IPS-NIHi11 (cell line): ENCODE measurements at regions not wholly inside any gene's neighbourhood (a gene's known extent, or its start where the extent isn't known, plus 50 kb on each side); places are given as distances from the start of the nearest gene placed in this dataset.
"Not testable (repeated sequence)": the region's sequence is repeated elsewhere in the genome, so short reads cannot be mapped to it uniquely, and the experiment has no call there.

Experiments used
- DNase-seq: peaks from one replicate; pipeline ENCODE4 v3.0.0; 2012; ENCODE audit warnings: mixed read lengths, low spot score

DNA sequence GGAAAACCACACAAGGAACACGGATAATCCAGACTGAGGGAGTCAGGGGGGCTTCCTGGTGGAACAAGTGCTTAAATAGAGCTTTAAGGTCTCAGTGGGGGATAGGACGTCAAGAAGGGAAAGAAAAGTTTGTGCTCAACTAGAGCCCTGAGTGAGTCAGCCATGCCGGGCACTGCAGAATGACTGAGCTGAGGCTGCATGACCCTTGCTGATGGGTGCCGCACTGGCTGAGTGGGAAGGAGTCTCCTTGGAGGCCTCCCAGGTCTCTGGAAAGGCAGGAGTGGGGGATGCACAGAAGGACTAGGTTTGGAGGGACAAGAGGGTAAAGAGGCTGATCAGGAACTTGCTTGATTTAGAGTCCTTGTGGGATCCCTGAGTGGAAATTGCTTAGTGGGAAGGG is 150.3 kb downstream of the RPLP1 start:
- DNase-seq, result no peak

- DNase-seq, result no peak
Measured at GRCh38 chr15:69603369-69604071, 150.9 kb downstream of the RPLP1 start.

GRCh38 chr15:69604072-69604411 is 151.4 kb downstream of the RPLP1 start:
- DNase-seq, result peak; percentile 49

GRCh38 chr15:69606144-69606543 is 153.5 kb downstream of the RPLP1 start:
- DNase-seq, result no peak

- DNase-seq, result peak; percentile 21
Measured at GRCh38 chr15:69606921-69607500, 154.4 kb downstream of the RPLP1 start.

- no peak for DNase-seq
Measured at GRCh38 chr15:69608661-69609060, 156.0 kb downstream of the RPLP1 start.

GRCh38 chr15:69609176-69609575 is 156.6 kb downstream of the RPLP1 start:
- DNase-seq, result no peak

DNA sequence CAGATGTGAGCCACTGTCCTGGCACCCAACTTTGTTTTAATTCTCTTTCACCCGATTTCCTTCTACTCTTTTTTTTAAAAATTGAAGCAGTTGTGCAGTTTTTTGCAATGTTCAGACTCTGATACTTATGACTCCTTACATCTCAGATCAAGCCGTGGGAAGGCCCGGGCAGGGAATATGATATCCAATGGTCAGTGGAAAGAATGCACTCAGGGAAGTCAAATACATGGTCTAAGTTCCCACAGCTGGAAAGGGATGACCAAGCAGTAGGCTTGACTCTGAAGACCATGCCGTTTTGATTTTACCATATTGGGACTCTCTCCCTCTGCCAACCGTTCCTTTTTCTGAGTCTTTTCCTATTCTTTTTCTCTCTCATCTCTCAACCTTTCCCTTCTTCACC is 157.2 kb downstream of the RPLP1 start:
- DNase-seq, result no peak

DNA sequence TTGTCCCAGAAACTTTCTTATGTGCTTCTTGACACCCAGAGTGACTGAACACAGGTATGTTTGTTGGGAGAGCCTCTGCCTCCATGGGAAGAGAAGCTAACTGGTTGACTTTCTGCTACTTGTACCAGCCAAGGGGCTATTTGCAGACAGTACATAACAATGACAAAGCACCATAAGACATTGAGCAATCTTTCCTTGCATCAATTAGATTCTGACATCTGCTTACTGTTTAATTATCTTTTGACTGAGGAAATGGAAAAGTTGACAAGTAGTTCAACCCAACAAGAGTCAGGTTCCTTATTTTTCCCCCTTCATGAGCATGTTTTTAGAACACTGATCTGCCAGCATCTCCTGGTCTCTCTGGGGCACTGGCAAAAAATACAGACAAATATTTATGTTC is 157.7 kb downstream of the RPLP1 start:
- DNase-seq, result no peak

- DNase-seq, result no peak
Measured at GRCh38 chr15:69610858-69611257, 158.2 kb downstream of the RPLP1 start.

DNA sequence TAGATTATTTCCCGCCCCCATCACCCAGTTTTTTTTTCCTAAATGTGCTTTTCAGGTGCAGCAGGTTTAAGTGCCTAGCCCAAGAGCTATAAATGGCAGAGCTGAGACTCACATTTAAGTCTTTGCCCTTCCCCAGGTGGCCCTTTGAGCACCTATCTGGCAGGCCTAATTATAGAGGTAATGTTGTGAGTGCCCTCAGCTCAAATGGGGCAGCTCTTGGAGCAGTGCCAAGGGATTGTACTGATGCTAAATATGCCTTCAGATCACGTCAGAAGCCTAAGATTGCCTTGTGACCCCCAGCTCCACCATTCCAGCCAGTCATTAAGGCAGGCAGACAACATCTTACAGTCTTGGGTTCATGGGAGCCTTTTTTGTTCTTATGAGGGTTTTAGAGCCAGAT is 159.5 kb downstream of the RPLP1 start:
- DNase-seq, result no peak

DNA sequence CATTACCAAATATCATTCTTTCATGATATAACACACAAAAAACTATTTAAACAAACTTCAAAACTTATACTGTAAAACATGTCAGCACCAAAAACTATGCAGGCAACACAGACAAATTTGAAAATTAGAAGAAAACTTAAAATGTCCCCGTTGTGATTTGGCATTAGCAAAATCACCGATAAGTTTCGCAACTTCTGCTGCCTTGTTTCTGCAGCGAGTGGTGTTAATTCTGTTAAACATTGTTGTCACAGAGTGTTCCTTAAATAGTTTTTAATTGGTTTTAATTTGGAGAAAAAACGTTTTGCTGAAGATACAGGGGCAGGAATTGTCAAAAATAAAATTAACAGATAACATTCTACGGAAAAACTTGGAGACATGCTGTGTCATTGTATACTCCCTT is 160.6 kb downstream of the RPLP1 start:
- no peak for DNase-seq

DNA sequence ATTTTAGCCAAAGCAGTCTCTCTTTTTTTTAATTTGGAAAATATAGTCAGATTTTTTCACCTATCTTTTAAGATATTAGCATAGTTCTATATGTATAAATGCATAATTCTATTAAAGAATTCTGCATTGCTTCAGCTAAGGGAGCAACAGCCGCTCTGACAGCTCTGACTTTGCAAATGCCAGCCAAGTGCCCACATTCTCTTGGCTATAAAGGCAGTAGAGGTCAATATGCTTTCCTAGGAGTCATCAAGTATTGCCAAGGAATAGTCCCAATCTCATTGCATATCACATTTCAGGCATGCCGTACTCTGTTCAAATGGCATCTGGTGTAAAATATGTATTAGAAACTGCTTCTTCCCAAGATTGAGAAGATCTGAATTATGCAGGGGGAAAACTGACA is 161.4 kb downstream of the RPLP1 start:
- no peak for DNase-seq

- DNase-seq, result no peak
Measured at GRCh38 chr15:69615736-69616135, 163.1 kb downstream of the RPLP1 start.

GRCh38 chr15:69616558-69616957 is 163.9 kb downstream of the RPLP1 start:
- DNase-seq, result no peak

DNA sequence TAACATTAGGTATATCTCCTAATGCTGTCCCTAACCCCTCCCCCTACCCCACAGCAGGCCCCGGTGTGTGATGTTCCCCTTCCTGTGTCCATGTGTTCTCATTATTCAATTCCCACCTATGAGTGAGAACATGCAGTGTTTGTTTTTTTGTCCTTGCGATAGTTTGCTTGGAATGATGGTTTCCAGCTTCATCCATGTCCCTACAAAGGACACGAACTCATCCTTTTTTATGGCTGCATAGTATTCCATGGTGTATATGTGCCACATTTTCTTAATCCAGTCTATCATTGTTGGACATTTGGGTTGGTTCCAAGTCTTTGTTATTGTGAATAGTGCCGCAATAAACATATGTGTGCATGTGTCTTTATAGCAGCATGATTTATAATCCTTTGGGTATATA is 164.5 kb downstream of the RPLP1 start:
- DNase-seq, result not testable (repeated sequence)

- DNase-seq, result no peak
Measured at GRCh38 chr15:69623392-69624154, 171.0 kb downstream of the RPLP1 start.

- no peak for DNase-seq
Measured at GRCh38 chr15:69624155-69624520, 171.5 kb downstream of the RPLP1 start.

DNA sequence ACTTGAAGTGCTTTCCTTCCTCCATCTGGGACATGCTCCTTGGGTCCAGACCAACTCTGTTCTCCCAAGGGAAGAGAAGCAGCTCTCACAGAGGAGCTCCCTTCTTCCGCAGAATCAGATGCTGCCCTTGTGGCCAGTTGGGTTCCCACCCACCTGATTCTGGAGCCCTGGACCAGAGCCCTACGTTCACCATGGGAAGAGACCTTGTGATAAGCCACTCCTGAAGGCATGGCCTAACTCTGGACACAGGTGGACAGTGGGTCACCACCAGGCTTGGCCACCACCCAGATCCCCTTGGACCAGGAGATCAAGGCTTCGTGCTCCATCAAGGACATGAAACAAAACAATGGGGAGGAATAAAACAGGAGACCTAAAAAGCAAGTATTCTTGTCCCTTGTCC is 172.2 kb downstream of the RPLP1 start:
- DNase-seq, result no peak

- DNase-seq, result no peak
Measured at GRCh38 chr15:69625328-69625727, 172.7 kb downstream of the RPLP1 start.

DNA sequence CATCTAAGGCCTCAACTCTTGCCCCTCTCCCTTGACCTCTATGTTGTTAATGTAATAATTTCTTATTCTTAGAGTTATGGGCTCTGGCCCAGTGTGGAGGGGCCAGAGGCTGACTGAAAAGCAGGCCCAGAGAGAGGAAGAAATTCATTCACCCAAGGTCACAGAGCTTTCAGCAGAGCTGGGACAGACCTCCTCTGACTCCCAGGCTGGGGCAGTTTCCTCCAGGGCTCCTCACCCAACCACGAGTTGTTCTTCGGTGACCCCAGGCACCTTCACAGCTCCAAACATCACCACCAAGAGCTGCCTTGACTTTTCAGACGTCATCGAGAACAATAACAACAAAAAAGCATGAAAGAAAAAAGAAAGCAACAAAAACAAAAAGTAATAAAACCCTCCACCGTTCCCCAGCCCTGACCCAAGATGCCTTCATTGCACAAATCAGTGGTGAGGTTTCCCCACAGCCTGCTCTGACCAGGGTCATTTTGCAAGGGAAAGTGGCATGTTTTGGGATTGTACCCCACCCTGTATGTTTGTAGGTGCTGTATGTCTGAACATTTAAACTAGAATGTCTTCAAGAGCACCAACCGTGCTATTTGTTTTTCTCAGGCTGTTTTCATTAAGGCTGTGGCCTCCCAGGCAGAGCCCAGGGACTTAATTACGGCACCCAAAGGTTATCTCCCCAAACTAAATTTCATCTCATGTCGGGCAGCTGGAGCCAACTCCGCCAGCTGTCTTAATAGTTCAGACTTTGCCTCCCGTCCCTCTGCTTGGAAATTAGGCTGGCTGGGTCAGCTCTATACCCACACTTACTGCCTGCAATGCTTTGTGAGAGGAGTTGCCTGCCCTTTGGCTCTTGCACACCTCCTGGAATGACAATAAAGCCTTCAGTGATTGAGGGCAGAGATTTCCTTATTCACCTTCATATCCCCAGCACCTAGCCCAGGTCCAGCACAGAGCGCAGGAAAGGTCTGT is 173.8 kb downstream of the RPLP1 start:
- no peak for DNase-seq

GRCh38 chr15:69627548-69628158 is 175.0 kb downstream of the RPLP1 start:
- no peak for DNase-seq
